B cell (primary cell): ENCODE measurements at regions not wholly inside any gene's neighbourhood (a gene's known extent, or its start where the extent isn't known, plus 50 kb on each side); places are given as distances from the start of the nearest gene placed in this dataset.
"Not testable (repeated sequence)": the region's sequence is repeated elsewhere in the genome, so short reads cannot be mapped to it uniquely, and the experiment has no call there.

ENCODE experiments used
- ATAC-seq: fragments of 200-7000 bp; cut with Tn5 transposase; one replicate; pipeline ENCODE4 v1.10.0; 2021; ENCODE audit warnings: low read depth, mild to moderate bottlenecking, moderate number of reproducible peaks, moderate library complexity
- CTCF ChIA-PET: fragments of 350-600 bp; sonication (Branson Sonifier 250); formaldehyde crosslinking; loops from one replicate; lab custom pipeline; 2021; ENCODE audit warnings: antibody characterized with exemption, inconsistent platforms; lab: Charles Lee
- POLR2A ChIA-PET: fragments of 350-600 bp; sonication (Branson Sonifier 250); formaldehyde crosslinking; loops from one replicate; lab custom pipeline; 2021; ENCODE audit warnings: antibody characterized with exemption; lab: Charles Lee
- DNase-seq: peaks from one replicate; pipeline ENCODE4 v3.0.0; 2013
- H2AFZ ChIP-seq: 2 replicates; pipeline ENCODE4 v1.6.1; 2012; ENCODE audit warnings: mild to moderate bottlenecking, low read depth, low read length; ENCODE audit not compliant: insufficient read depth, poor library complexity, severe bottlenecking
- H3K27ac ChIP-seq, 2 donors: 1 replicate in 1 of 2; 2 replicates in 1 of 2; pipeline ENCODE4 v1.5.1; 2012 to 2013; ENCODE audit warnings: low read length in 2 of 2, mild to moderate bottlenecking in 2 of 2, moderate library complexity in 1 of 2
- H3K27me3 ChIP-seq, 4 experiments: fragments of 200-600 bp in 1 of 4; sonication (generic) in 1 of 4; replicated peaks in 1 of 4; 1 replicate in 2 of 4; 2 replicates in 2 of 4; pipeline versions ENCODE4 v1.6.1 to v1.7.0; 2013 to 2016; ENCODE audit warnings: low read length in 3 of 4, mild to moderate bottlenecking in 2 of 4, mixed read lengths in 1 of 4, moderate library complexity in 1 of 4; ENCODE audit not compliant: insufficient read depth in 4 of 4, control insufficient read depth in 3 of 4; ENCODE audit errors: control extremely low read depth in 1 of 4
- H3K36me3 ChIP-seq, 2 experiments: replicated peaks in 1 of 2; 1 replicate in 1 of 2; 2 replicates in 1 of 2; pipeline versions ENCODE4 v1.6.1 to v1.7.1; 2013; ENCODE audit warnings: low read length in 1 of 2; ENCODE audit not compliant: insufficient read depth in 2 of 2, control insufficient read depth in 1 of 2; ENCODE audit errors: control extremely low read depth in 1 of 2, extremely low read depth in 1 of 2
- H3K4me1 ChIP-seq, 2 donors: fragments of 200-600 bp in 1 of 2; sonication (generic) in 1 of 2; 1 replicate in 1 of 2; 2 replicates in 1 of 2; pipeline versions ENCODE4 v1.5.1 to v1.6.1; 2013 to 2017; ENCODE audit warnings: low read length in 2 of 2; ENCODE audit not compliant: control insufficient read depth in 2 of 2, insufficient read depth in 2 of 2
- H3K4me2 ChIP-seq: replicated peaks from 2 replicates; pipeline ENCODE3; 2012; ENCODE audit warnings: mild to moderate bottlenecking, low read depth, low read length; ENCODE audit not compliant: poor library complexity, severe bottlenecking
- H3K4me3 ChIP-seq, 5 experiments: fragments of 200-600 bp in 1 of 5; sonication (generic) in 1 of 5; 1 replicate in 3 of 5; 2 replicates in 2 of 5; pipeline versions ENCODE4 v1.5.1 to v1.7.0; 2011 to 2016; ENCODE audit warnings: low read length in 4 of 5, mild to moderate bottlenecking in 4 of 5, low read depth in 2 of 5, control low read depth in 1 of 5, moderate library complexity in 1 of 5; ENCODE audit not compliant: insufficient read depth in 1 of 5; ENCODE audit errors: control extremely low read depth in 1 of 5, extremely low read depth in 1 of 5
- H3K79me2 ChIP-seq: fragments of 200-600 bp; sonication (generic); one replicate; pipeline ENCODE4 v1.6.0; 2016; ENCODE audit warnings: low read length; ENCODE audit not compliant: control insufficient read depth, insufficient read depth
- H3K9ac ChIP-seq: fragments of 200-600 bp; sonication (generic); 2 replicates; pipeline ENCODE4 v1.6.1; 2017; ENCODE audit warnings: mild to moderate bottlenecking, low read length, moderate library complexity
- H3K9me3 ChIP-seq, 3 donors: one replicate each; pipeline versions ENCODE4 v1.6.1 to v1.7.1; 2013; ENCODE audit warnings: low read length in 2 of 3; ENCODE audit not compliant: control insufficient read depth in 2 of 3, insufficient read depth in 1 of 3; ENCODE audit errors: control extremely low read depth in 1 of 3
- H4K20me1 ChIP-seq: 2 replicates; pipeline ENCODE4 v1.6.0; 2012; ENCODE audit warnings: mild to moderate bottlenecking, low read length; ENCODE audit not compliant: insufficient read depth, control insufficient read depth, poor library complexity, severe bottlenecking
- H3K27ac Mint-ChIP-seq: one replicate; pipeline ENCODE4 v1.8.0; 2021; ENCODE audit warnings: mixed read lengths
- H3K27me3 Mint-ChIP-seq: one replicate; pipeline ENCODE4 v1.8.0; 2021; ENCODE audit warnings: mixed read lengths
- H3K4me1 Mint-ChIP-seq: one replicate; pipeline ENCODE4 v1.8.0; 2021; ENCODE audit warnings: mixed read lengths
- H3K4me3 Mint-ChIP-seq: one replicate; pipeline ENCODE4 v1.8.0; 2021; ENCODE audit warnings: mixed read lengths
- H3K9me3 Mint-ChIP-seq: one replicate; pipeline ENCODE4 v1.8.0; 2022; ENCODE audit warnings: mixed read lengths; ENCODE audit not compliant: insufficient read depth
- WGBS: methylation state at CpG from one replicate; pipeline ENCODE4 v1.1.5; 2013; ENCODE audit warnings: missing lambda C conversion rate; ENCODE audit not compliant: insufficient coverage; 5-methylcytosine and 5-hydroxymethylcytosine counted together
- intact Hi-C: fragments of 100-400 bp; cut with micrococcal nuclease; formaldehyde crosslinking; loops from one replicate; pipeline ENCODE4 v1.10.0; 2022

DNA sequence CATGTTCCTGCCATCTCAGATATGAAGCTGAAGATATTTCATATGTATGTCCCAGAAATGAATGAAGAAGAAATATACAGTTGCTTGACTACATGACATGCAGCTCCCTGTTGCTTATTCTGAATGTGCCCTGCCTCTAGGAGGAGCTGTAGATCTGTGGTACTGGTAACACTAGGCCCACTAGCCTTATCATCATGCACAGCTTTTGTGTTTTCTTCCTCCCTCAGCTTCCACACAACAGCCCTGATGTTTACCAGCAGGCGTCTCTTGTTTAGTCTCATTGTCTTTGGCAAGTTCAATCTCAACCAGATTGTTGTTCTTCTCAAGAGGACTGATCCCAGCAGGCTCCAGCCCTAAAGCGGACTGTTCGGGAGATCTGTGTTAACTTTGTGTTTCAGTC lies 104.8 kb downstream of the ATP6V0E2 start:
- H3K27ac Mint-ChIP-seq, ATAC-seq, H3K27me3 Mint-ChIP-seq, H4K20me1 ChIP-seq, H3K4me3 Mint-ChIP-seq, H3K4me1 Mint-ChIP-seq, H2AFZ ChIP-seq, H3K27me3 ChIP-seq, H3K79me2 ChIP-seq, POLR2A ChIA-PET, H3K9me3 ChIP-seq, CTCF ChIA-PET, intact Hi-C loops, H3K4me1 ChIP-seq, H3K4me2 ChIP-seq, H3K27ac ChIP-seq, H3K9ac ChIP-seq, H3K4me3 ChIP-seq, DNase-seq, H3K36me3 ChIP-seq, H3K9me3 Mint-ChIP-seq: not testable (repeated sequence)
- 90% methylated on average over 1 of the region's 3 CpGs for WGBS

- H3K79me2 ChIP-seq, H3K27ac ChIP-seq, H3K4me2 ChIP-seq, H3K9me3 ChIP-seq, H3K4me1 ChIP-seq, POLR2A ChIA-PET, DNase-seq, H3K27me3 Mint-ChIP-seq, H3K27ac Mint-ChIP-seq, H3K4me1 Mint-ChIP-seq, H3K4me3 Mint-ChIP-seq, H3K4me3 ChIP-seq, H3K36me3 ChIP-seq, CTCF ChIA-PET, H3K9ac ChIP-seq, intact Hi-C loops, H3K9me3 Mint-ChIP-seq, ATAC-seq, H3K27me3 ChIP-seq, H4K20me1 ChIP-seq, H2AFZ ChIP-seq: not testable (repeated sequence)
- 85% methylated on average over 8 of the region's 10 CpGs for WGBS
Measured at GRCh38 chr7:149978944-149979343, 105.2 kb downstream of the ATP6V0E2 start.

GRCh38 chr7:149982537-149983112 lies 108.9 kb downstream of the ATP6V0E2 start:
- H3K9me3 Mint-ChIP-seq, H3K4me1 Mint-ChIP-seq, H4K20me1 ChIP-seq, CTCF ChIA-PET, H3K4me3 ChIP-seq, H3K4me3 Mint-ChIP-seq, ATAC-seq, H3K27me3 ChIP-seq, H3K27ac Mint-ChIP-seq, DNase-seq, H3K27me3 Mint-ChIP-seq, H2AFZ ChIP-seq, H3K27ac ChIP-seq, H3K9me3 ChIP-seq, H3K4me2 ChIP-seq, POLR2A ChIA-PET, intact Hi-C loops, H3K9ac ChIP-seq, H3K4me1 ChIP-seq, H3K79me2 ChIP-seq, H3K36me3 ChIP-seq: not testable (repeated sequence)
- WGBS: 67% methylated on average over 1 of the region's 4 CpGs

- intact Hi-C loops, ATAC-seq: not testable (repeated sequence)
Measured at GRCh38 chr7:149986866-149987265, 113.1 kb downstream of the ATP6V0E2 start.

More at GRCh38 chr7:149986866-149987265, 113.1 kb downstream of the ATP6V0E2 start:
- POLR2A ChIA-PET, DNase-seq, H3K36me3 ChIP-seq, H3K4me1 Mint-ChIP-seq, H2AFZ ChIP-seq, H3K79me2 ChIP-seq, H3K27me3 ChIP-seq, H3K4me2 ChIP-seq, H3K9me3 Mint-ChIP-seq, H3K27me3 Mint-ChIP-seq, H3K4me3 ChIP-seq, H3K27ac ChIP-seq, H3K4me1 ChIP-seq, H3K27ac Mint-ChIP-seq, H4K20me1 ChIP-seq, H3K9me3 ChIP-seq, CTCF ChIA-PET, H3K4me3 Mint-ChIP-seq, H3K9ac ChIP-seq: not testable (repeated sequence)
- no CpG with 5 or more reads among the region's 3 CpGs for WGBS
